Activated CD4-positive, alpha-beta T cell treated with anti-CD3 and anti-CD28 coated beads, Interleukin-2, amount 10 ng/mL, durations not matched to agents 24 days and 14 days (primary cell): ENCODE measurements at regions not wholly inside any gene's neighbourhood (a gene's known extent, or its start where the extent isn't known, plus 50 kb on each side); places are given as distances from the start of the nearest gene placed in this dataset.
A peak's percentile ranks its signal among the peaks of the same experiment; 100 is the strongest.

Experiments used
- DNase-seq: peaks from one replicate; pipeline ENCODE4 v3.0.0; 2022
- H3K27ac Mint-ChIP-seq: one replicate; pipeline ENCODE4 v1.8.0; 2022; ENCODE audit warnings: mild to moderate bottlenecking, mixed read lengths
- H3K27me3 Mint-ChIP-seq: one replicate; pipeline ENCODE4 v1.8.0; 2022; ENCODE audit warnings: mixed read lengths
- H3K36me3 Mint-ChIP-seq: one replicate; pipeline ENCODE4 v1.8.0; 2022; ENCODE audit warnings: low read depth, mild to moderate bottlenecking, mixed read lengths
- H3K4me1 Mint-ChIP-seq: one replicate; pipeline ENCODE4 v1.8.0; 2021; ENCODE audit warnings: mixed read lengths
- H3K4me3 Mint-ChIP-seq: one replicate; pipeline ENCODE4 v1.8.0; 2022; ENCODE audit warnings: mild to moderate bottlenecking, moderate library complexity, mixed read lengths
- H3K9me3 Mint-ChIP-seq: one replicate; pipeline ENCODE4 v1.8.0; 2021; ENCODE audit warnings: mixed read lengths
- intact Hi-C: fragments of 100-400 bp; cut with micrococcal nuclease; formaldehyde crosslinking; loops from one replicate; pipeline ENCODE4 v1.15.1; 2023

GRCh38 chr19:29323021-29323430, 110.1 kb upstream of the UQCRFS1 start:
- Mint-ChIP-seq H3K4me1 (peaks cover 3% of the 10 kb centered on the region), H3K4me3 (no peak overlapping the region), H3K9me3 (peaks cover 3% of the 10 kb centered on the region), H3K27me3 (no peaks in the 10 kb centered on the region), H3K36me3 (no peaks in the 10 kb centered on the region), H3K27ac (no peak overlapping the region)
- no peak for DNase-seq
- intact Hi-C loops: no loop called here

GRCh38 chr19:29323440-29324290, 110.7 kb upstream of the UQCRFS1 start:
- peak; percentile 34 for DNase-seq
- peaks cover 3% of the 10 kb centered on the region for H3K9me3 Mint-ChIP-seq
- H3K27ac Mint-ChIP-seq: no peak overlapping the region
- H3K4me3 Mint-ChIP-seq: no peak overlapping the region
- H3K27me3 Mint-ChIP-seq: no peaks in the 10 kb centered on the region
- no peaks in the 10 kb centered on the region for H3K36me3 Mint-ChIP-seq
- peaks cover 3% of the 10 kb centered on the region for H3K4me1 Mint-ChIP-seq
- intact Hi-C loops: no loop called here

- Mint-ChIP-seq H3K27ac (no peak overlapping the region), H3K4me1 (peaks cover 3% of the 10 kb centered on the region), H3K9me3 (peaks cover 3% of the 10 kb centered on the region), H3K4me3 (no peak overlapping the region), H3K36me3 (no peaks in the 10 kb centered on the region), H3K27me3 (no peaks in the 10 kb centered on the region)
- DNase-seq: peak; percentile 28
- intact Hi-C loops: no loop called here
Observed at GRCh38 chr19:29324291-29324680, 111.3 kb upstream of the UQCRFS1 start.

GRCh38 chr19:29324717-29325116, 111.8 kb upstream of the UQCRFS1 start:
- intact Hi-C loops: no loop called here
- peaks cover 3% of the 10 kb centered on the region for H3K4me1 Mint-ChIP-seq
- no peaks in the 10 kb centered on the region for H3K27me3 Mint-ChIP-seq
- peak; percentile 41 for DNase-seq
- H3K4me3 Mint-ChIP-seq: no peak overlapping the region
- H3K9me3 Mint-ChIP-seq: peaks cover 3% of the 10 kb centered on the region
- H3K27ac Mint-ChIP-seq: no peak overlapping the region
- no peaks in the 10 kb centered on the region for H3K36me3 Mint-ChIP-seq

GRCh38 chr19:29325241-29325975, 112.5 kb upstream of the UQCRFS1 start:
- Mint-ChIP-seq H3K4me1 (peaks cover 3% of the 10 kb centered on the region), H3K36me3 (no peaks in the 10 kb centered on the region), H3K27me3 (no peaks in the 10 kb centered on the region), H3K9me3 (peaks cover 3% of the 10 kb centered on the region), H3K4me3 (no peak overlapping the region), H3K27ac (no peak overlapping the region)
- peak; percentile 48 for DNase-seq
- intact Hi-C loops: no loop called here

- H3K9me3 Mint-ChIP-seq: peaks cover 3% of the 10 kb centered on the region
- DNase-seq: peak; percentile 26
Observed at GRCh38 chr19:29326351-29326750, 113.4 kb upstream of the UQCRFS1 start.

GRCh38 chr19:29326849-29327840, 114.2 kb upstream of the UQCRFS1 start:
- peaks cover 3% of the 10 kb centered on the region for H3K4me1 Mint-ChIP-seq
- peak; percentile 38 for DNase-seq
- H3K27ac Mint-ChIP-seq: no peak overlapping the region
- H3K36me3 Mint-ChIP-seq: no peaks in the 10 kb centered on the region
- no peaks in the 10 kb centered on the region for H3K27me3 Mint-ChIP-seq
- intact Hi-C loops: no loop called here
- H3K9me3 Mint-ChIP-seq: peaks cover 3% of the 10 kb centered on the region
- H3K4me3 Mint-ChIP-seq: no peak overlapping the region

More at GRCh38 chr19:29326351-29326750, 113.4 kb upstream of the UQCRFS1 start:
- H3K27ac Mint-ChIP-seq: no peak overlapping the region
- peaks cover 3% of the 10 kb centered on the region for H3K4me1 Mint-ChIP-seq
- intact Hi-C loops: no loop called here
- no peak overlapping the region for H3K4me3 Mint-ChIP-seq
- H3K36me3 Mint-ChIP-seq: no peaks in the 10 kb centered on the region
- H3K27me3 Mint-ChIP-seq: no peaks in the 10 kb centered on the region

GRCh38 chr19:29328586-29328985, 115.6 kb upstream of the UQCRFS1 start:
- Mint-ChIP-seq H3K9me3 (peaks cover 3% of the 10 kb centered on the region), H3K27me3 (no peaks in the 10 kb centered on the region), H3K36me3 (no peaks in the 10 kb centered on the region), H3K4me3 (no peak overlapping the region), H3K27ac (no peak overlapping the region), H3K4me1 (peaks cover 3% of the 10 kb centered on the region)
- DNase-seq: peak; percentile 25
- intact Hi-C loops: no loop called here

- no peak overlapping the region for H3K27ac Mint-ChIP-seq
- H3K4me3 Mint-ChIP-seq: no peak overlapping the region
- intact Hi-C loops: no loop called here
- peaks cover 3% of the 10 kb centered on the region for H3K9me3 Mint-ChIP-seq
- no peaks in the 10 kb centered on the region for H3K36me3 Mint-ChIP-seq
- peak; percentile 64 for DNase-seq
- H3K4me1 Mint-ChIP-seq: peaks cover 3% of the 10 kb centered on the region
- no peaks in the 10 kb centered on the region for H3K27me3 Mint-ChIP-seq
Observed at GRCh38 chr19:29329460-29330134, 116.6 kb upstream of the UQCRFS1 start.

- no peak for DNase-seq
- intact Hi-C loops: no loop called here
Observed at GRCh38 chr19:29336425-29336824, 123.5 kb upstream of the UQCRFS1 start.

GRCh38 chr19:29337029-29337428, 124.1 kb upstream of the UQCRFS1 start:
- no peak for DNase-seq
- peaks cover 5% of the 10 kb centered on the region for H3K9me3 Mint-ChIP-seq
- no peak overlapping the region for H3K27ac Mint-ChIP-seq
- no peaks in the 10 kb centered on the region for H3K4me1 Mint-ChIP-seq
- no peak overlapping the region for H3K4me3 Mint-ChIP-seq
- no peaks in the 10 kb centered on the region for H3K27me3 Mint-ChIP-seq
- intact Hi-C loops: no loop called here
- no peaks in the 10 kb centered on the region for H3K36me3 Mint-ChIP-seq

More at GRCh38 chr19:29336425-29336824, 123.5 kb upstream of the UQCRFS1 start:
- Mint-ChIP-seq H3K36me3 (no peaks in the 10 kb centered on the region), H3K4me1 (no peaks in the 10 kb centered on the region), H3K27me3 (no peaks in the 10 kb centered on the region), H3K4me3 (no peak overlapping the region), H3K27ac (no peak overlapping the region), H3K9me3 (peaks cover under 1% of the 10 kb centered on the region)

- intact Hi-C loops: no loop called here
- H3K36me3 Mint-ChIP-seq: no peaks in the 10 kb centered on the region
- DNase-seq: no peak
- no peaks in the 10 kb centered on the region for H3K27me3 Mint-ChIP-seq
- no peak overlapping the region for H3K4me3 Mint-ChIP-seq
- H3K9me3 Mint-ChIP-seq: peaks cover 5% of the 10 kb centered on the region
- no peaks in the 10 kb centered on the region for H3K4me1 Mint-ChIP-seq
- H3K27ac Mint-ChIP-seq: no peak overlapping the region
Observed at GRCh38 chr19:29338480-29338879, 125.5 kb upstream of the UQCRFS1 start.

- intact Hi-C loops: no loop called here
- Mint-ChIP-seq H3K9me3 (peaks cover 12% of the 10 kb centered on the region), H3K27ac (no peak overlapping the region), H3K36me3 (no peaks in the 10 kb centered on the region), H3K4me1 (no peaks in the 10 kb centered on the region), H3K27me3 (no peaks in the 10 kb centered on the region), H3K4me3 (no peak overlapping the region)
- no peak for DNase-seq
Observed at GRCh38 chr19:29342721-29343120, 129.8 kb upstream of the UQCRFS1 start.
